ENCODE measurements at regions not wholly inside any gene's neighbourhood (a gene's known extent, or its start where the extent isn't known, plus 50 kb on each side); places are given as distances from the start of the nearest gene placed in this dataset.

DNA sequence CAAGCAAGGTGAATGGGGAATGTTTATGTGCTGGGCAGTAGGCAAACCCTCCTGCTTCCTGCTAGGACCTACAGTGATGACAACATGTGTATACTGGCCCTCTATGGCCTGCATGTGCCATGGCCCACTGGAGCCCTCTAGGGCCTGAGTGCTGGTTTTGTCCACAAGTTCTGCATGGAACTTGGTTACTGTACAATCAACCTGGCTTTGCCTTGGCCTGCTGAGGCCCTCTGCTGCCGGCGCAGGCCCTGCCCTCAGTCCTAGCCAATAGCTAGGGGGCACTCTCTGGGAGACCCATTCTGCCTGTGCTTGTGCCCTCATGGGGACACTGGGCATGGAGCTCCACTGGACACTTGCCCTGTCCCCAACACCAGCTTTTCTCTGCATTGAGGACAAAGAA, 138.6 kb upstream of the NGF start:
- no peak overlapping the region for H3K56ac ChIP-seq (ENCODE audit: insufficient read length, low read depth, low read length)
- no peaks in the 10 kb centered on the region for H3K23me2 ChIP-seq (ENCODE audit: insufficient read length, low read depth, low read length, poor library complexity, severe bottlenecking)
- no peak overlapping the region for H2BK12ac ChIP-seq (ENCODE audit: insufficient read length, low read depth, low read length)
- H3K9me3 ChIP-seq (ENCODE audit: control insufficient read depth, low read depth, low read length) = no peaks in the 10 kb centered on the region
- peaks cover 4% of the 10 kb centered on the region for H4K20me1 ChIP-seq (ENCODE audit: control insufficient read depth, insufficient read depth, insufficient read length)
- H3K79me1 ChIP-seq (ENCODE audit: insufficient read depth, low read depth, low read length, poor library complexity, severe bottlenecking) = no peaks in the 10 kb centered on the region
- no peak overlapping the region for H3T11ph ChIP-seq (ENCODE audit: low read length)
- H4K5ac ChIP-seq (ENCODE audit: insufficient read length, low read depth, low read length) = no peak overlapping the region
- H4K8ac ChIP-seq (replicated peaks; ENCODE audit: insufficient read length, low read depth, low read length) = no peak overlapping the region
- no peaks in the 10 kb centered on the region for H3K79me2 ChIP-seq (ENCODE audit: insufficient read depth, low read length)
- H3K27me3 ChIP-seq (ENCODE audit: insufficient read depth, low read length) = no peaks in the 10 kb centered on the region
- no peak overlapping the region for H2BK15ac ChIP-seq (ENCODE audit: low read depth, low read length)
- peak; percentile 31 for DNase-seq
- H2BK120ac ChIP-seq (ENCODE audit: low read depth, low read length, poor library complexity, severe bottlenecking) = no peak overlapping the region
- Mint-ChIP-seq H3K27ac (no peak overlapping the region), H3K36me3 (ENCODE audit: insufficient read depth in 1 of 3, low read depth in 3 of 3) (no peaks in the 10 kb centered on the region), H3K4me3 (no peak overlapping the region), H3K27me3 (ENCODE audit: low read depth) (peaks cover 5% of the 10 kb centered on the region), H3K9me3 (no peaks in the 10 kb centered on the region; a peak in 1 of 5 replicates), H3K4me1 (peaks cover 2 to 5% of the 10 kb centered on the region in 2 experiments; a peak in 3 of 4 replicates)
- no peak overlapping the region for H2AFZ ChIP-seq (ENCODE audit: low read length)
- no peaks in the 10 kb centered on the region for H3K4me1 ChIP-seq (ENCODE audit: insufficient read depth, low read length)
- H3K4ac ChIP-seq (ENCODE audit: low read depth, low read length) = no peak overlapping the region
- no peak overlapping the region; the same call in 1 of the 2 replicates for H3K14ac ChIP-seq (ENCODE audit: insufficient read depth, low read length)
- H3K4me2 ChIP-seq (ENCODE audit: insufficient read depth, insufficient read length, low read length) = no peak overlapping the region
- H3K23ac ChIP-seq (ENCODE audit: insufficient read length, low read depth, low read length) = no peak overlapping the region
- no peak overlapping the region for H4K91ac ChIP-seq (ENCODE audit: insufficient read length, low read depth, low read length)
- no peak overlapping the region for H3K9ac ChIP-seq (ENCODE audit: extremely low read depth, insufficient read length, low read length)
- TF ChIP-seq, protein P1, sequence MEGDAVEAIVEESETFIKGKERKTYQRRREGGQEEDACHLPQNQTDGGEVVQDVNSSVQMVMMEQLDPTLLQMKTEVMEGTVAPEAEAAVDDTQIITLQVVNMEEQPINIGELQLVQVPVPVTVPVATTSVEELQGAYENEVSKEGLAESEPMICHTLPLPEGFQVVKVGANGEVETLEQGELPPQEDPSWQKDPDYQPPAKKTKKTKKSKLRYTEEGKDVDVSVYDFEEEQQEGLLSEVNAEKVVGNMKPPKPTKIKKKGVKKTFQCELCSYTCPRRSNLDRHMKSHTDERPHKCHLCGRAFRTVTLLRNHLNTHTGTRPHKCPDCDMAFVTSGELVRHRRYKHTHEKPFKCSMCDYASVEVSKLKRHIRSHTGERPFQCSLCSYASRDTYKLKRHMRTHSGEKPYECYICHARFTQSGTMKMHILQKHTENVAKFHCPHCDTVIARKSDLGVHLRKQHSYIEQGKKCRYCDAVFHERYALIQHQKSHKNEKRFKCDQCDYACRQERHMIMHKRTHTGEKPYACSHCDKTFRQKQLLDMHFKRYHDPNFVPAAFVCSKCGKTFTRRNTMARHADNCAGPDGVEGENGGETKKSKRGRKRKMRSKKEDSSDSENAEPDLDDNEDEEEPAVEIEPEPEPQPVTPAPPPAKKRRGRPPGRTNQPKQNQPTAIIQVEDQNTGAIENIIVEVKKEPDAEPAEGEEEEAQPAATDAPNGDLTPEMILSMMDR (conservative IDR thresholded peaks at IDR 0.05) = no peak
- H2BK20ac ChIP-seq (ENCODE audit: low read depth, low read length, poor library complexity, severe bottlenecking) = no peak overlapping the region
- H3K27ac ChIP-seq (ENCODE audit: insufficient read length, low read depth, low read length) = no peak overlapping the region
- H3K18ac ChIP-seq (ENCODE audit: insufficient read length, low read depth, low read length) = no peak overlapping the region
- H2BK5ac ChIP-seq (ENCODE audit: insufficient read length, low read length) = no peak overlapping the region
- no CpG with 5 or more reads among the region's 2 CpGs for WGBS (ENCODE audit: extremely low coverage, insufficient read length, low lambda C conversion rate)
- H2AK5ac ChIP-seq (ENCODE audit: insufficient read length, low read length) = no peak overlapping the region

Data from H9 (cell line).